IMR-90 (cell line): ENCODE measurements at regions not wholly inside any gene's neighbourhood (a gene's known extent, or its start where the extent isn't known, plus 50 kb on each side); places are given as distances from the start of the nearest gene placed in this dataset.

ENCODE experiments used
- ATAC-seq: fragments of 200-7000 bp; cut with Tn5 transposase; 2 replicates; pipeline ENCODE4 v1.9.1; 2020; ENCODE audit warnings: low read depth, mild to moderate bottlenecking, moderate library complexity
- BruUV-seq: library from RNA; stranded (reverse); fragments of 400-500 nt; replicated peaks from 2 replicates; lab custom pipeline; 2021; lab: Mats Ljungman, UMichigan
- CTCF ChIA-PET: fragments of 300-600 bp; formaldehyde crosslinking; extraction: SDS; loops from one replicate; lab custom pipeline; 2021; ENCODE audit warnings: antibody characterized with exemption; lab: Yijun Ruan, JAX
- POLR2A ChIA-PET: fragments of 300-600 bp; sonication (Branson Sonifier 250); formaldehyde crosslinking; loops from one replicate; lab custom pipeline; 2022; ENCODE audit warnings: antibody characterized with exemption; ENCODE audit not compliant: unreplicated experiment; lab: Charles Lee
- DNase-seq: peaks from one replicate; pipeline ENCODE4 v3.0.0; 2013
- H2AFZ ChIP-seq: replicated peaks from 2 replicates; pipeline ENCODE3; 2013; ENCODE audit warnings: low read length, mild to moderate bottlenecking; ENCODE audit not compliant: poor library complexity
- H2AK5ac ChIP-seq: 2 replicates; pipeline ENCODE4 v1.6.1; 2013; ENCODE audit warnings: low read depth, low read length, inconsistent platforms
- H2AK9ac ChIP-seq: replicated peaks from 2 replicates; pipeline ENCODE3; 2013; ENCODE audit warnings: mild to moderate bottlenecking, low read depth, low read length, moderate library complexity; ENCODE audit not compliant: poor library complexity
- H2BK120ac ChIP-seq: 2 replicates; pipeline ENCODE4 v1.6.1; 2013; ENCODE audit warnings: low read depth, low read length, inconsistent platforms
- H2BK15ac ChIP-seq: 3 replicates; pipeline ENCODE4 v1.6.1; 2013; ENCODE audit warnings: low read depth, low read length, inconsistent platforms
- H2BK20ac ChIP-seq: 2 replicates; pipeline ENCODE4 v1.6.1; 2013; ENCODE audit warnings: low read depth, mild to moderate bottlenecking, inconsistent platforms, low read length, moderate library complexity
- H2BK5ac ChIP-seq: 2 replicates; pipeline ENCODE4 v1.6.1; 2013; ENCODE audit warnings: mild to moderate bottlenecking, low read depth, low read length, inconsistent platforms; ENCODE audit not compliant: poor library complexity, severe bottlenecking
- H3K14ac ChIP-seq: replicated peaks from 2 replicates; pipeline ENCODE4 v1.6.1; 2013; ENCODE audit warnings: low read depth, low read length, inconsistent platforms
- H3K18ac ChIP-seq: 2 replicates; pipeline ENCODE4 v1.6.1; 2013; ENCODE audit warnings: low read depth, low read length, control low read depth
- H3K23ac ChIP-seq: 2 replicates; pipeline ENCODE4 v1.6.1; 2013; ENCODE audit warnings: low read depth, low read length, inconsistent platforms
- H3K27ac ChIP-seq: 2 replicates; pipeline ENCODE4 v1.5.1; 2013; ENCODE audit warnings: mild to moderate bottlenecking, control low read depth, low read length; ENCODE audit not compliant: insufficient read depth
- H3K27me3 ChIP-seq: 2 replicates; pipeline ENCODE4 v1.6.1; 2013; ENCODE audit warnings: low read length; ENCODE audit not compliant: control insufficient read depth, insufficient read depth
- H3K36me3 ChIP-seq: 2 replicates; pipeline ENCODE4 v1.6.1; 2013; ENCODE audit warnings: low read length, mixed read lengths; ENCODE audit not compliant: control insufficient read depth, insufficient read depth
- H3K4ac ChIP-seq: 2 replicates; pipeline ENCODE4 v1.6.1; 2013; ENCODE audit warnings: low read depth, low read length, inconsistent platforms
- H3K4me1 ChIP-seq: 2 replicates; pipeline ENCODE4 v1.6.1; 2013; ENCODE audit warnings: low read length, mixed read lengths; ENCODE audit not compliant: control insufficient read depth, insufficient read depth
- H3K4me2 ChIP-seq: 2 replicates; pipeline ENCODE4 v1.6.1; 2013; ENCODE audit warnings: low read depth, mild to moderate bottlenecking, control low read depth, low read length, moderate library complexity
- H3K4me3 ChIP-seq: 2 replicates; pipeline ENCODE4 v1.5.1; 2013; ENCODE audit warnings: low read depth, mild to moderate bottlenecking, control low read depth, low read length, moderate library complexity; ENCODE audit not compliant: insufficient read depth
- H3K56ac ChIP-seq: 2 replicates; pipeline ENCODE4 v1.6.1; 2013; ENCODE audit warnings: low read length, inconsistent platforms; ENCODE audit not compliant: insufficient read depth; ENCODE audit errors: extremely low read depth
- H3K79me1 ChIP-seq, 2 experiments: 2 replicates each; pipeline ENCODE4 v1.6.1; 2013; ENCODE audit warnings: low read length in 2 of 2, inconsistent platforms in 1 of 2, low read depth in 1 of 2
- H3K9ac ChIP-seq: 2 replicates; pipeline ENCODE4 v1.6.1; 2013; ENCODE audit warnings: low read depth, low read length, control low read depth
- H3K9me1 ChIP-seq: 2 replicates; pipeline ENCODE4 v1.6.1; 2013; ENCODE audit warnings: low read length, inconsistent platforms; ENCODE audit not compliant: insufficient read depth
- H3K9me3 ChIP-seq: 2 replicates; pipeline ENCODE4 v1.6.1; 2013; ENCODE audit warnings: low read length; ENCODE audit not compliant: control insufficient read depth, insufficient read depth
- H4K20me1 ChIP-seq: 2 replicates; pipeline ENCODE4 v1.6.1; 2013; ENCODE audit warnings: low read length, inconsistent platforms; ENCODE audit not compliant: insufficient read depth
- H4K5ac ChIP-seq: 2 replicates; pipeline ENCODE4 v1.6.1; 2013; ENCODE audit warnings: mild to moderate bottlenecking, low read depth, low read length, control low read depth
- H4K8ac ChIP-seq, 2 experiments: 2 replicates each; pipeline ENCODE4 v1.6.1; 2013; ENCODE audit warnings: low read depth in 2 of 2, low read length in 2 of 2, control low read depth in 1 of 2, inconsistent platforms in 1 of 2
- H4K91ac ChIP-seq: 2 replicates; pipeline ENCODE4 v1.6.1; 2013; ENCODE audit warnings: low read depth, low read length, inconsistent platforms; ENCODE audit not compliant: insufficient read depth
- BHLHE40 ChIP-seq: fragments of 150-350 bp; IDR thresholded peaks from 2 replicates; pipeline ENCODE4 v1.6.1; 2016; ENCODE audit warnings: mild to moderate bottlenecking, low read depth, low read length
- CEBPB ChIP-seq: IDR thresholded peaks from 2 replicates; pipeline ENCODE4 v1.6.1; 2012; ENCODE audit warnings: low read depth, low read length, improper control_type of control experiment
- CHD1 ChIP-seq: IDR thresholded peaks from 2 replicates; pipeline ENCODE4 v1.6.1; 2012; ENCODE audit warnings: low read depth, low read length, improper control_type of control experiment
- CTCF ChIP-seq: conservative IDR thresholded peaks from 2 replicates; pipeline ENCODE4 v1.5.1; 2012; ENCODE audit warnings: mild to moderate bottlenecking, low read depth, low read length, improper control_type of control experiment
- ELK1 ChIP-seq: fragments of 150-350 bp; IDR thresholded peaks from 2 replicates; pipeline ENCODE4 v1.6.1; 2016; ENCODE audit warnings: low read depth, mild to moderate bottlenecking, low read length, moderate library complexity, borderline replicate concordance
- FOS ChIP-seq: fragments of 150-350 bp; IDR thresholded peaks from 2 replicates; pipeline ENCODE4 v1.6.1; 2016; ENCODE audit warnings: low read depth, low read length
- MAFK ChIP-seq: IDR thresholded peaks from 2 replicates; pipeline ENCODE4 v1.6.1; 2012; ENCODE audit warnings: low read depth, low read length, improper control_type of control experiment
- MAZ ChIP-seq: IDR thresholded peaks from 2 replicates; pipeline ENCODE4 v1.6.1; 2012; ENCODE audit warnings: low read depth, mild to moderate bottlenecking, low read length, improper control_type of control experiment, moderate library complexity, borderline replicate concordance
- MXI1 ChIP-seq: IDR thresholded peaks from 2 replicates; pipeline ENCODE4 v1.6.1; 2012; ENCODE audit warnings: low read depth, mild to moderate bottlenecking, low read length, moderate library complexity, borderline replicate concordance
- NFE2L2 ChIP-seq: fragments of 150-350 bp; IDR thresholded peaks from 2 replicates; pipeline ENCODE4 v1.6.1; 2016; ENCODE audit warnings: low read depth, mild to moderate bottlenecking, low read length
- POLR2A ChIP-seq: IDR thresholded peaks from 2 replicates; pipeline ENCODE4 v1.6.1; 2012; ENCODE audit warnings: mild to moderate bottlenecking, low read depth, low read length
- RAD21 ChIP-seq: IDR thresholded peaks from 2 replicates; pipeline ENCODE4 v1.6.1; 2012; ENCODE audit warnings: low read length, improper control_type of control experiment
- RCOR1 ChIP-seq: IDR thresholded peaks from 2 replicates; pipeline ENCODE4 v1.6.1; 2012; ENCODE audit warnings: mild to moderate bottlenecking, low read length, improper control_type of control experiment; ENCODE audit not compliant: insufficient replicate concordance
- RFX5 ChIP-seq: IDR thresholded peaks from 2 replicates; pipeline ENCODE4 v1.8.0; 2012; ENCODE audit warnings: low read depth, mild to moderate bottlenecking, low read length, moderate library complexity
- SMC3 ChIP-seq: fragments of 150-350 bp; IDR thresholded peaks from 2 replicates; pipeline ENCODE4 v1.6.1; 2016; ENCODE audit warnings: low read depth, mild to moderate bottlenecking, antibody characterized with exemption, low read length, moderate library complexity
- USF2 ChIP-seq: fragments of 150-350 bp; IDR thresholded peaks from 2 replicates; pipeline ENCODE4 v1.6.1; 2017; ENCODE audit warnings: mild to moderate bottlenecking, antibody characterized with exemption, low read length, low read depth
- WGBS, 2 experiments: methylation state at CpG; one replicate each; pipeline versions ENCODE4 v1.1.5 to v1.1.7; 2013; ENCODE audit warnings: missing lambda C conversion rate in 2 of 2; ENCODE audit not compliant: insufficient read length in 1 of 2; ENCODE audit errors: extremely low coverage in 2 of 2; 5-methylcytosine and 5-hydroxymethylcytosine counted together
- dilution Hi-C: fragments of 300-500 bp; cut with HindIII; formaldehyde crosslinking; loops from one replicate; pipeline ENCODE4 v1.14.3; 2018; ENCODE audit warnings: low sequenced_read_pairs; ENCODE audit not compliant: unreplicated experiment
- in situ Hi-C: fragments of 300-500 bp; cut with MboI; formaldehyde crosslinking; loops from 3 replicates; pipeline ENCODE4 v1.14.3; 2019; ENCODE audit warnings: low sequenced_read_pairs, inconsistent platforms, mixed read lengths
- intact Hi-C: fragments of 100-400 bp; cut with micrococcal nuclease; formaldehyde crosslinking; loops from 2 replicates; pipeline ENCODE4 v1.10.0; 2022

GRCh38 chr1:47623557-47623940 is 185.7 kb downstream of the FOXD2 start:
- H3K27me3 ChIP-seq = no peaks in the 10 kb centered on the region
- H4K20me1 ChIP-seq = no peaks in the 10 kb centered on the region
- ATAC-seq (no peak), DNase-seq (no peak)
- H3K9me1 ChIP-seq = no peaks in the 10 kb centered on the region
- no peak overlapping the region for H3K4me2 ChIP-seq
- dilution Hi-C loops (no loop called here), intact Hi-C loops (no loop called here), in situ Hi-C loops (no loop called here)
- H3K23ac ChIP-seq = no peak overlapping the region
- H3K56ac ChIP-seq = no peak overlapping the region
- no peaks in the 10 kb centered on the region for H3K79me1 ChIP-seq
- no peak overlapping the region for H2BK120ac ChIP-seq
- H4K8ac ChIP-seq = no peak overlapping the region
- CTCF ChIA-PET = no interaction called here
- TF ChIP-seq MAZ (no peak), FOS (no peak), NFE2L2 (no peak), BHLHE40 (no peak), RCOR1 (no peak), CEBPB (no peak), USF2 (no peak), POLR2A (no peak), RFX5 (no peak), RAD21 (no peak), MAFK (no peak), ELK1 (no peak), CTCF (no peak), CHD1 (no peak), MXI1 (no peak), SMC3 (no peak)
- no peak overlapping the region for H2AK5ac ChIP-seq
- H3K9ac ChIP-seq = no peak overlapping the region
- no peaks in the 10 kb centered on the region for H3K36me3 ChIP-seq
- H2AFZ ChIP-seq = no peak overlapping the region
- H2AK9ac ChIP-seq = no peak overlapping the region
- POLR2A ChIA-PET = no interaction called here
- no peak overlapping the region for H3K27ac ChIP-seq
- no peak overlapping the region for H2BK20ac ChIP-seq
- no peak overlapping the region for H3K4ac ChIP-seq
- no TSS peak for BruUV-seq
- no peaks in the 10 kb centered on the region for H3K9me3 ChIP-seq
- no peaks in the 10 kb centered on the region for H3K4me1 ChIP-seq
- no peak overlapping the region for H3K18ac ChIP-seq
- no peak overlapping the region for H2BK5ac ChIP-seq
- H4K5ac ChIP-seq = no peak overlapping the region
- 63% methylated on average over 1 of the region's 5 CpGs; no CpG with 5 or more reads in 1 of the 2 experiments for WGBS, 2 experiments
- H4K91ac ChIP-seq = no peak overlapping the region
- no peak overlapping the region for H3K14ac ChIP-seq
- no peak overlapping the region for H2BK15ac ChIP-seq
- no peak overlapping the region for H3K4me3 ChIP-seq
